ENCODE measurements at regions not wholly inside any gene's neighbourhood (a gene's known extent, or its start where the extent isn't known, plus 50 kb on each side); places are given as distances from the start of the nearest gene placed in this dataset.

- DNase-seq, result no peak
- Histone ChIP-seq H3K27ac (no peak overlapping the region), H3K27me3 (no peaks in the 10 kb centered on the region), H3K36me3 (no peaks in the 10 kb centered on the region), H3K4me1 (no peaks in the 10 kb centered on the region), H3K4me3 (no peak overlapping the region), H3K9me3 (no peaks in the 10 kb centered on the region)
- intact Hi-C loops (cut with DNase I; ENCODE audit: low total_unique reads), result no loop called here
- TF ChIP-seq CTCF (IDR thresholded peaks at IDR 0.05), result no peak
Measured at GRCh38 chr15:47968593-47968992, 152.2 kb upstream of the SLC24A5 start.

- Histone ChIP-seq H3K27ac (no peak overlapping the region), H3K36me3 (no peaks in the 10 kb centered on the region), H3K4me3 (no peak overlapping the region), H3K9me3 (no peaks in the 10 kb centered on the region), H3K27me3 (peaks cover 0 to 3% of the 10 kb centered on the region in 2 donors), H3K4me1 (no peaks in the 10 kb centered on the region)
- intact Hi-C loops (cut with DNase I; ENCODE audit: low total_unique reads), result no loop called here
- DNase-seq, result no peak
- no peak for TF ChIP-seq CTCF (IDR thresholded peaks at IDR 0.05)
Measured at GRCh38 chr15:47971637-47972036, 149.2 kb upstream of the SLC24A5 start.

GRCh38 chr15:47972738-47973137, 148.1 kb upstream of the SLC24A5 start:
- no peak overlapping the region for H3K4me3 ChIP-seq
- no peak overlapping the region for H3K27ac ChIP-seq
- H3K4me1 ChIP-seq, result no peaks in the 10 kb centered on the region
- no peaks in the 10 kb centered on the region for H3K36me3 ChIP-seq
- peaks cover 0 to 3% of the 10 kb centered on the region in 2 donors for H3K27me3 ChIP-seq
- DNase-seq, result no peak
- no peak for TF ChIP-seq CTCF (IDR thresholded peaks at IDR 0.05)
- no peaks in the 10 kb centered on the region for H3K9me3 ChIP-seq
- intact Hi-C loops (cut with DNase I; ENCODE audit: low total_unique reads), result no loop called here

- Histone ChIP-seq H3K27ac (no peak overlapping the region), H3K4me1 (no peaks in the 10 kb centered on the region), H3K27me3 (peaks cover 0 to 3% of the 10 kb centered on the region in 2 donors), H3K9me3 (no peaks in the 10 kb centered on the region), H3K4me3 (no peak overlapping the region), H3K36me3 (no peaks in the 10 kb centered on the region)
- DNase-seq, result no peak
- intact Hi-C loops (cut with DNase I; ENCODE audit: low total_unique reads), result no loop called here
- TF ChIP-seq CTCF (IDR thresholded peaks at IDR 0.05), result no peak
Measured at GRCh38 chr15:47974724-47975123, 146.1 kb upstream of the SLC24A5 start.

- intact Hi-C loops (cut with DNase I; ENCODE audit: low total_unique reads), result no loop called here
- H3K36me3 ChIP-seq, result no peaks in the 10 kb centered on the region
- H3K9me3 ChIP-seq, result no peaks in the 10 kb centered on the region
- H3K4me3 ChIP-seq, result no peak overlapping the region
- no peaks in the 10 kb centered on the region for H3K4me1 ChIP-seq
- no peak for TF ChIP-seq CTCF (IDR thresholded peaks at IDR 0.05)
- no peak overlapping the region for H3K27ac ChIP-seq
- no peak for DNase-seq
- H3K27me3 ChIP-seq, result peaks cover 0 to 3% of the 10 kb centered on the region in 2 donors
Measured at GRCh38 chr15:47975427-47975826, 145.4 kb upstream of the SLC24A5 start.

GRCh38 chr15:47983533-47983932, 137.3 kb upstream of the SLC24A5 start:
- TF ChIP-seq CTCF (IDR thresholded peaks at IDR 0.05), result no peak
- DNase-seq, result no peak
- intact Hi-C loops (cut with DNase I; ENCODE audit: low total_unique reads), result no loop called here
- Histone ChIP-seq H3K4me3 (no peak overlapping the region), H3K27ac (no peak overlapping the region), H3K9me3 (no peaks in the 10 kb centered on the region), H3K4me1 (no peaks in the 10 kb centered on the region), H3K36me3 (no peaks in the 10 kb centered on the region), H3K27me3 (no peaks in the 10 kb centered on the region)
